ENCODE measurements at regions not wholly inside any gene's neighbourhood (a gene's known extent, or its start where the extent isn't known, plus 50 kb on each side); places are given as distances from the start of the nearest gene placed in this dataset.
"Not testable (repeated sequence)": the region's sequence is repeated elsewhere in the genome, so short reads cannot be mapped to it uniquely, and the experiment has no call there.

DNA sequence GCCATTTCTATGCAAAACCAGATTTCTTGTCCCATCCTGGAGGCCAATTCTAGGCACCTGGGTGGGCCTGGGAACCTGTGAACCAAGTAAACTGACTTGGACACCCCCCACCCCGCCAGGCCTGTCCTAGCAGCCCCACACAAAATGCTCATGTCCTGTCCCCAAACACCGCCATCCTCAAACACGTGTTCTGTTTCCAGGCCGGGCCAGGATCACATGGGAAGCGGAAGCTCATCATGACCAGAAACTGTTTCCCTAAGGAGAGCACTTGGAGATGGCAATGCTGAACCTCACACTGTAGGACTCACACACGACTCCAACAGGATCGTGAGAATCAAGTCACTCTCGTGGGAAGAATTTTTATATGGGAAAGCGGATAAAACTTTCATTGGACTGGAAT lies 78.7 kb upstream of the DRD5 start:
- DNase-seq (ENCODE audit: low read depth), result not testable (repeated sequence)

DNA sequence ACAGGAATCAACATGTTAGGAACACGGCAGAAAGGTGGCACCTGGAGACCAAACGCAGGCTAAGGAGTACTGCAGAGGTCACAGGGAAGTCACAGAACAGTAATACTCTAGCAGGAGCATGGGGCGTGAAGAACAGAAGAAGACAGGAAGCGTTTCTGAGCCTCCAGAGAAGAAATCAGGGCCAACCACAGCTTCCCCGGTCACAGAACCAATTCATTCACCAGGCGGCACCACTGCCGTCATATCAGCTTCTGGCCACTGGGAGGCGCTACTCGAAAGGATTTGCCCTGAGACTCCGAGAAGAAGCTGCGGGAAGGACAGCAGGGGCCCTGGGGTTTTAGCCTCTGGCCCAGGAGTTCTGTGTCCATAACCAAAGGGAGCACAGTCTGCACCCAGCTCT lies 78.0 kb upstream of the DRD5 start:
- no peak for DNase-seq (ENCODE audit: low read depth)

DNA sequence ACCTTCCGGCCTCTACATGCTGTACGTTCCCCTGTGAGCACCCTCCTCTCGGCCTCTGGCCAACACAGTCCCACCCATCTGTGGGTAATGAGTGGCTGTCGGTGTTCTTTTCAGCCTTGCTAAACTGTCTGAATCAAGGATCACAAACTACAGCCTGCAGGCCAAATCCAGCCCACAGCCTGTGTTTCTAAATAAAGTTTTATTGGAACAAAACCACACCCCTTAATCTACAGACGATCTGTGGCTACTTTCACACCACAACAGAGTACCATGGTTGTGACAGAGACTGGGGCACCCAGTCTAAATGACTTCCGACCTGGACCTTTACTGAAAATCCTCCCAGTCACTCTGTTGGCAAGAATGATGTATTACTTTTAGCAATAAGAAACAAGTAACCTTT lies 77.3 kb upstream of the DRD5 start:
- DNase-seq (ENCODE audit: low read depth), result not testable (repeated sequence)

DNA sequence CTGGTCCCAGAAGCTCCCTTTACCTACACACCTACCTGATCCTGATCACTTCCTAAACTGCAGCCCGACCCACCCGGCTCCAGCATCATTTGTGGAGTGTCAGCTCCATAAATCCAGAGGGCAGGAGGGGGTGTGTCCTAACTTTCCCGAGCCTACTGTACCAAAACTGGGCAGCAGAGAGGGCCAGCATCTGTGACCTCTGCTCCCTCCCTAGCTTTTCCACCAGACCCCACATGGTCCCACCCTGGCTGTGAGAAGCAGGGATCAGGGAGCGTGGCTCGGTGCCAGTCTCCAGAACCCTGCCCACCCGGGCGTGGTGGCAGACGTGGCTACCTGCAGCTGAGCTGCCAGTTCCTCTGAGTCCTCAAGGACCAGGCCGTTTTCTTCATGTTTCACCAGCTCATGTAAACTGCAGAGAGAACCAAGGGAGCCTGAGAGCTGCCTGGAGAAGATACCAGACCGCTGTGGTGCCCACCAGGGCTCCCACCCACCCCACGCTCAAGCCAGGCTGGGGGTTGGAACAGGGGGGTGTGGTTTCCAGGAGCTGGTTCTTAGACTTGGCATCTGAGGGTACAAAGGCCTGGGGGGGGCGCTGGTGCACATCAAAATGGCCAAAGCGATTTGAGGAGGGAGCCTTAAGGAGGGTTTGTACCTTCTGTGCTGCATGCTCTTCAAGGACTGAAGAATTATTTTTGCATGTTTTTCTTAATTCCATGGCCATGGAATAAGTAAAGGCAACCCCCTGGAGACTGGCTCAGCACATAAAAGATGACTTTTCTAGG lies 76.7 kb upstream of the DRD5 start:
- DNase-seq (ENCODE audit: low read depth), result no peak

DNA sequence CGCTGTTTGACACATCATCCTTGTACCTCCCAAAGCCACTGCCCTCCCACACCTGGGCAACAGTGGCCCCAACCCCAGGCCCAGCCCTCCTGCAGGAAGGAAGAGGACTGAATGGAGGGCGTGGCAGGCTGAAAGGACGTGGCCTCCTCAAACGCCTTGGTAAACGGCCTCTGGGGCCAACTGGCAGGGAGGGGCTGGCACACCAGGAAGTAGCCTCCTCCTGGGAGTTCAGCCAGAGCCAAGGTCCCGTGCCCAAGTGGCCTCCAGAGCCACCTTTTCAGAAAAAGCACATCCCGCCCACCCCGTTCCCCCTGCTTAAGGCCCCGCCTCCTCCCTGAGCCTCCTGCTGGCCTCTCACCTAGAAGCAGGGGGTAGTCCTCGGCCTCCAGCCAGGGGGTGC lies 74.2 kb upstream of the DRD5 start:
- not testable (repeated sequence) for DNase-seq (ENCODE audit: low read depth)

DNA sequence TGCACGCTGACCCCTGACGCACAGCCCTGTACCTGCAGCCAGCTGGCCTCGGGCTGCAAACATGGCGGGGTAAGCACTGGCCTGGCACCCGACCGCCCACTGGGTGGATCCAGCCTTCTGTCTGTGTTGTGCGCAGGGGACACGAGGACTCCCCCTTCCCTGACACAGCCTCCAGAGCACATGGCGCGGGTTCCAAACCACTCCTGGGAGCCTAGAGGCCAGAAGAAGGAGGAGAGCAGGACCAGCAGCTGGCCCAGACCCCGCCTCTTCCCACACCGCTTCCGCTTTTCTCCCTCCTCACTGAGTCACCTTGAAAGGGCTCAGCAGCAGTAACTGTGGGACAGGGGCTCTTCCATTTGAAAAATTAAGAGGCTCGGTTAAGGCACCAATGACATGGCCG lies 73.5 kb upstream of the DRD5 start:
- DNase-seq (ENCODE audit: low read depth), result not testable (repeated sequence)

DNA sequence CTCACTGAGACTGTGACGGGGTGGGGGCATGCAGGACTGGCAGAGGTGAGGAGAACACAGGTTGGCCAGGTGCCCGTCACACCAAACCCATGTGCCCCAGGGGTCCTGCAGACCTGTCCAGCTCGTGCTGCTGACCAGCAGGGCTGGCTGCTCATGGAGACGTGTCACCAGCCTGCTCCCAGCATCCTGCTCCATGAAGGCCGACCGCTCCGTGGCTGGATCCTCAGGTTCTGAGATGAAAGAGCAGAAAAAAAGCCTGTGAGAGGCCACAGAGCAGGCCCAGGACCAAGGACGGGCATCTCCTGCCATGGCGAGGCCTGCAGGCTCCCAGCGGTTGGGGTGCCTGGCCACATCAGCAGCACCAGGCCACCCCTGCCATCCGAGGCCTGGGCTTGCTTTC lies 71.7 kb upstream of the DRD5 start:
- DNase-seq (ENCODE audit: low read depth), result no peak

DNA sequence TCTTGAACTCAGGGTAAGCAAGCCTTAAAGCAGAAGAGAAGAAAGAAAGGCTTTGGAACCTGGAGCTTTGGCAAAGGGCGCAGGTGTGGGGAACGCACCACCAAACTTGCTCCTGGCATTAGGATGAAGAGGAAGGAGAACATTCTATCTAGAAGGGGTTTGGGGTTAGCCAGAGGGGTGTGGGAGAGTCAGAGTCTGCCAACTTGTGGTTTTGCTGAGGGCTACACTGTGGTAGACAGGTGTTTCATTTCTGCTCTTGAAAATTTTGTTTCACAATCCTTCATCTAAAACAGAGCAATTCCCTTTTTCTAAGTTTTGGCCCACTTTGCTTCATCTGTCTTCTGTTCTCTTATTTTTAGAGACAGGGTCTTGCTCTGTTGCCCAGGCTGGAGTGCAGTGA lies 66.2 kb upstream of the DRD5 start:
- not testable (repeated sequence) for DNase-seq (ENCODE audit: low read depth)

DNA sequence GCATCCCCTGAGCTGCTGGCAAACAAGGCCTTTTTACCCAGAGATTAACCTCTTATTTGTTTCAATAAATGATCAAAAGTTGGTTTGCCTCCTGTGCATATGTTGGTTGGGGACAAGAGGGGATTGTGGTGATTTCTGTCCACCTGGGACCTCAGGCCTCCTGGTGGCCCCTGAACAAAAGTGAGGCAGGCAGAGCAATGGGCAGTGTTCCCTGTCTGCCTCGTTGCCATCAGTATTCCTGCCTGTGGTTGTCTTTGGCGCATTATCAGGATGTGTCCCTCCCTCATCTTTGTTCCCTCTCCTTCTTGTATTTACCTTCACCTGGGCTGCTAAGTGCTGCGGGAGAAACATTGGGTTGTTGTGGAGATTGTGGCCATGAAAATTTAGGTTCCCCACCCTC lies 65.3 kb upstream of the DRD5 start:
- DNase-seq (ENCODE audit: low read depth), result no peak

DNA sequence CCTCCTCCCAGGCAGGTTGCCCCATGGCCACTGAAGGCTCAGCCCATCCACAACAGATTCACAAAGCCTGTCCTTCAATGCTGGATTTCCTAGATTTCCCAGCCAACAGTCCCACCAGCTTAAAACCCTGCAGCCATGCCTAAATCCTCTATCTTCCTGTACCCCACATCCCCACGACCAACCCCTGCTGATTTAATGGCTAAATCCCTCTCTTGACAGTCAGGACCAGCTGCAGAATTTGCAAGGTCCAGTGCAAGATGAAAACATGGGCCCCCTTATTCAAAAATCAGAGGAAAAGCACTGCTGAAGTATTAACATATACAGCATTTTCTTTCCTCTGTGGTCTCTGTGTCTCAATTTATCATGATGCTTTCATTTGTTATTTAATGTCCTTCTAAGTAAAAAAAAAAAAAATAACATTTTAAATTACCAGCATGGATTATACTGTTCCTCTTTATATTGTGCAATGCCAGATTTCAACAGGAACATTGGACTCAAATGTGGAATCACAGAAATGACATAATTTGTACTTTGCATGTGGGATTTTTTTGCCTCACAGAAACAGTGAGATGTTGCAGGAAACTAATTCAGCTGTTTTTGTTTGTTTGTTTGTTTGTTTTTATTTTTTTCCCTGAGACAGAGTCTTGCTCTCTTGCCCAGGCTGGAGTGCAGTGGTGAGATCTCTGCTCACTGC lies 63.0 kb upstream of the DRD5 start:
- not testable (repeated sequence) for DNase-seq (ENCODE audit: low read depth)

DNA sequence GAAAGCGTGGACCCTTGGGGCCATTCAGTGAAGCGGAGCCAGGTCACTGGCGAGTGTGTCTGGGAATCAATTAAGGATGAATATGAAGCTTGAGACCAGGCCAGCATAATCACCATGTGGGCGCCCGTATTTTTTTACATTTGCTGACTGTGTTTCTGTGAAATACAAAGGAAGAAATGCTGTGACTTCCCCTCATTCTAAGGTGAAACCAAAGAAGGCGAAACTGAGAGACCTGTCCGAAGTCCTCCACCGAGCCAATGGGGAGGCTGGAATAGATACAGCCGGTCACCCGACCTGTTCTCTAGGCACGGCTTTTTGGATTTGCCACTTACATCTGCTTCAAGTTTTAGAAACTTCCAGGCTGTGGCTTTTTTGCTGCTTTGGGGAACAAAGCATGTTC lies 59.3 kb upstream of the DRD5 start:
- DNase-seq (ENCODE audit: low read depth), result not testable (repeated sequence)

All from non-pigmented ciliary epithelial cell (primary cell).